NCI-H1694 (cell line): ENCODE measurements at regions not wholly inside any gene's neighbourhood (a gene's known extent, or its start where the extent isn't known, plus 50 kb on each side); places are given as distances from the start of the nearest gene placed in this dataset.
A peak's percentile ranks its signal among the peaks of the same experiment; 100 is the strongest.

Experiments
- DNase-seq: peaks from one replicate; lab custom pipeline; 2025; lab: John Stamatoyannopoulos, UW

- DNase-seq, result no peak
These were observed 1115.5 kb upstream of the AUTS2 start for GRCh38 chr7:68482800-68483199.

- no peak for DNase-seq
These were observed 1113.5 kb upstream of the AUTS2 start for GRCh38 chr7:68484731-68485130.

GRCh38 chr7:68485253-68485917 is 1112.9 kb upstream of the AUTS2 start:
- DNase-seq, result no peak

- peak; percentile 60 for DNase-seq
These were observed 1109.8 kb upstream of the AUTS2 start for GRCh38 chr7:68488341-68489060.

GRCh38 chr7:68491523-68492358 is 1106.5 kb upstream of the AUTS2 start:
- DNase-seq, result no peak

GRCh38 chr7:68492359-68492690 is 1106.0 kb upstream of the AUTS2 start:
- no peak for DNase-seq

- DNase-seq, result no peak
These were observed 1094.9 kb upstream of the AUTS2 start for GRCh38 chr7:68503400-68503799.

GRCh38 chr7:68504716-68505115 is 1093.6 kb upstream of the AUTS2 start:
- DNase-seq, result no peak

- no peak for DNase-seq
These were observed 1092.6 kb upstream of the AUTS2 start for GRCh38 chr7:68505721-68506120.

- DNase-seq, result no peak
These were observed 1090.6 kb upstream of the AUTS2 start for GRCh38 chr7:68507668-68508067.

GRCh38 chr7:68509054-68509453 is 1089.2 kb upstream of the AUTS2 start:
- DNase-seq, result no peak

- DNase-seq, result no peak
These were observed 1088.7 kb upstream of the AUTS2 start for GRCh38 chr7:68509603-68510002.

GRCh38 chr7:68511281-68511680 is 1087.0 kb upstream of the AUTS2 start:
- peak; percentile 34 for DNase-seq

- no peak for DNase-seq
These were observed 1085.8 kb upstream of the AUTS2 start for GRCh38 chr7:68512466-68512865.

- no peak for DNase-seq
These were observed 1080.2 kb upstream of the AUTS2 start for GRCh38 chr7:68518060-68518459.

GRCh38 chr7:68524126-68524525 is 1074.1 kb upstream of the AUTS2 start:
- no peak for DNase-seq

- DNase-seq, result no peak
These were observed 1069.1 kb upstream of the AUTS2 start for GRCh38 chr7:68529221-68529620.

- no peak for DNase-seq
These were observed 1063.0 kb upstream of the AUTS2 start for GRCh38 chr7:68535266-68535665.

GRCh38 chr7:68537051-68537773 is 1061.1 kb upstream of the AUTS2 start:
- peak; percentile 69 for DNase-seq

GRCh38 chr7:68537774-68538071 is 1060.6 kb upstream of the AUTS2 start:
- DNase-seq, result no peak

- DNase-seq, result peak; percentile 28
These were observed 1055.4 kb upstream of the AUTS2 start for GRCh38 chr7:68542831-68543230.

GRCh38 chr7:68544851-68545250 is 1053.4 kb upstream of the AUTS2 start:
- DNase-seq, result no peak

- no peak for DNase-seq
These were observed 1051.1 kb upstream of the AUTS2 start for GRCh38 chr7:68547181-68547580.
